CD14-positive monocyte (primary cell): ENCODE measurements at regions not wholly inside any gene's neighbourhood (a gene's known extent, or its start where the extent isn't known, plus 50 kb on each side); places are given as distances from the start of the nearest gene placed in this dataset.

Experiments used
- DNase-seq, 3 donors: peaks; one replicate each; pipeline ENCODE4 v3.0.0-alpha.2; 2011 to 2022
- H2AFZ ChIP-seq: 2 replicates; pipeline ENCODE4 v1.6.0; 2012; ENCODE audit warnings: mild to moderate bottlenecking, low read depth, low read length, inconsistent platforms; ENCODE audit not compliant: insufficient read depth, poor library complexity, severe bottlenecking
- H3K27ac ChIP-seq, 2 donors: 1 replicate in 1 of 2; 2 replicates in 1 of 2; pipeline ENCODE4 v1.5.1; 2012 to 2013; ENCODE audit warnings: low read length in 2 of 2, control low read depth in 1 of 2, inconsistent platforms in 1 of 2, low read depth in 1 of 2, mild to moderate bottlenecking in 1 of 2
- H3K27me3 ChIP-seq, 2 donors: one replicate each; pipeline versions ENCODE4 v1.6.0 to v1.6.1; 2011 to 2013; ENCODE audit warnings: low read length in 2 of 2; ENCODE audit not compliant: control insufficient read depth in 2 of 2, insufficient read depth in 2 of 2
- H3K36me3 ChIP-seq, 2 donors: replicated peaks in 1 of 2; 1 replicate in 1 of 2; 2 replicates in 1 of 2; pipeline versions ENCODE4 v1.5.1 to v1.6.1; 2012 to 2013; ENCODE audit warnings: low read length in 2 of 2, control low read depth in 1 of 2, inconsistent platforms in 1 of 2, mild to moderate bottlenecking in 1 of 2; ENCODE audit not compliant: insufficient read depth in 2 of 2, control insufficient read depth in 1 of 2
- H3K4me1 ChIP-seq, 2 donors: 1 replicate in 1 of 2; 2 replicates in 1 of 2; pipeline versions ENCODE4 v1.5.1 to v1.6.1; 2012 to 2013; ENCODE audit warnings: low read length in 2 of 2, control low read depth in 1 of 2, inconsistent platforms in 1 of 2, mild to moderate bottlenecking in 1 of 2, moderate library complexity in 1 of 2; ENCODE audit not compliant: insufficient read depth in 2 of 2, control insufficient read depth in 1 of 2
- H3K4me2 ChIP-seq: replicated peaks from 2 replicates; pipeline ENCODE3; 2012; ENCODE audit warnings: low read length, moderate library complexity, mild to moderate bottlenecking; ENCODE audit not compliant: poor library complexity, severe bottlenecking; ENCODE audit errors: extremely low read depth
- H3K4me3 ChIP-seq, 3 experiments: fragments of 200-600 bp in 1 of 3; sonication (generic) in 1 of 3; replicated peaks in 1 of 3; 1 replicate in 2 of 3; 2 replicates in 1 of 3; pipeline ENCODE4 v1.5.1; 2011 to 2013; ENCODE audit warnings: low read length in 3 of 3, mild to moderate bottlenecking in 3 of 3, control low read depth in 2 of 3, low read depth in 2 of 3, inconsistent platforms in 1 of 3, moderate library complexity in 1 of 3
- H3K79me2 ChIP-seq: 2 replicates; pipeline ENCODE4 v1.6.0; 2012; ENCODE audit warnings: mild to moderate bottlenecking, control low read depth, inconsistent platforms, low read length, moderate library complexity; ENCODE audit not compliant: insufficient read depth
- H3K9ac ChIP-seq: 2 replicates; pipeline ENCODE4 v1.6.0; 2017; ENCODE audit warnings: low read length, mild to moderate bottlenecking; ENCODE audit not compliant: insufficient read depth, poor library complexity, severe bottlenecking
- H3K9me3 ChIP-seq, 2 donors: replicated peaks in 1 of 2; 1 replicate in 1 of 2; 2 replicates in 1 of 2; pipeline versions ENCODE4 v1.5.1 to v1.6.1; 2012 to 2013; ENCODE audit warnings: low read length in 2 of 2, control low read depth in 1 of 2; ENCODE audit not compliant: control insufficient read depth in 1 of 2, insufficient read depth in 1 of 2
- H4K20me1 ChIP-seq: 2 replicates; pipeline ENCODE4 v1.6.0; 2012; ENCODE audit warnings: mild to moderate bottlenecking, low read length, control low read depth, moderate library complexity; ENCODE audit not compliant: insufficient read depth
- H3K27ac Mint-ChIP-seq, 7 donors: one replicate each; pipeline ENCODE4 v1.8.0; 2020; ENCODE audit warnings: mild to moderate bottlenecking in 7 of 7, mixed read lengths in 7 of 7, moderate library complexity in 6 of 7, inconsistent platforms in 2 of 7
- H3K27me3 Mint-ChIP-seq, 3 donors: one replicate each; pipeline ENCODE4 v1.8.0; 2021 to 2022; ENCODE audit warnings: low read depth in 3 of 3, mild to moderate bottlenecking in 3 of 3, mixed read lengths in 3 of 3, moderate library complexity in 3 of 3, inconsistent platforms in 1 of 3
- H3K36me3 Mint-ChIP-seq, 2 donors: one replicate each; pipeline ENCODE4 v1.8.0; 2020; ENCODE audit warnings: mixed read lengths in 2 of 2, inconsistent platforms in 1 of 2, mild to moderate bottlenecking in 1 of 2
- H3K4me1 Mint-ChIP-seq: one replicate; pipeline ENCODE4 v1.8.0; 2020; ENCODE audit warnings: mild to moderate bottlenecking, mixed read lengths
- H3K4me3 Mint-ChIP-seq, 2 donors: one replicate each; pipeline ENCODE4 v1.8.0; 2020; ENCODE audit warnings: mild to moderate bottlenecking in 2 of 2, mixed read lengths in 2 of 2, moderate library complexity in 1 of 2
- H3K9me3 Mint-ChIP-seq, 7 donors: one replicate each; pipeline ENCODE4 v1.8.0; 2020 to 2022; ENCODE audit warnings: mixed read lengths in 7 of 7, mild to moderate bottlenecking in 6 of 7, moderate library complexity in 6 of 7, inconsistent platforms in 2 of 7
- WGBS: methylation state at CpG from one replicate; pipeline ENCODE4 v1.1.5; 2013; ENCODE audit warnings: missing lambda C conversion rate; ENCODE audit not compliant: insufficient coverage; 5-methylcytosine and 5-hydroxymethylcytosine counted together
- intact Hi-C, 2 donors: fragments of 100-400 bp; cut with micrococcal nuclease; formaldehyde crosslinking; loops; one replicate each; pipeline versions ENCODE4 v1.15.0 to v1.15.1; 2023
- TF ChIP-seq, protein P1 (sequence below): fragments of 200-600 bp; IDR thresholded peaks from one replicate; pipeline ENCODE4 v1.8.0; 2022; ENCODE audit warnings: antibody characterized with exemption, mild to moderate bottlenecking

DNA sequence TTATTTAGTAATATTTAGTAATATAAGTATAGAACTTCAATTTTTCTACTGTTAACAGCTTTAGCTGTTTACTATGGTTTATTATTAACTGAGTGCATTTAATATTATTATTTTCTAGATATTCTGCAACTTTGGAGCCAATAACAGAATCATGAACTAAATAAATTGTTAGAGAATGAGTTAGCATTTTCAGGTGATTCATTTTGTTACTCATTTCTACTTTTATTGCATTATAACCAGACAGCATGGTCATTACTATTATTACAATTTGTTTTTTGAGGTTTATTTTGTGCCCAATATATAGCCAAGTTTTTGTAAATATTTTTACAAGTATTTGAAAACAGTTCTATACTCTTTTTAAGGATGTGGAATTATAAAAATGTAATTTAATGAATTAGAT lies 279.6 kb downstream of the SQOR start:
- H3K36me3 Mint-ChIP-seq: no peaks in the 10 kb centered on the region
- peaks cover 0 to 6% (median 3%) of the 10 kb centered on the region in 7 donors for H3K9me3 Mint-ChIP-seq
- DNase-seq: no peak
- H3K27me3 Mint-ChIP-seq: no peaks in the 10 kb centered on the region
- no peak overlapping the region for H3K4me3 Mint-ChIP-seq
- no peaks in the 10 kb centered on the region for H3K36me3 ChIP-seq
- H4K20me1 ChIP-seq: no peaks in the 10 kb centered on the region
- TF ChIP-seq, protein P1, sequence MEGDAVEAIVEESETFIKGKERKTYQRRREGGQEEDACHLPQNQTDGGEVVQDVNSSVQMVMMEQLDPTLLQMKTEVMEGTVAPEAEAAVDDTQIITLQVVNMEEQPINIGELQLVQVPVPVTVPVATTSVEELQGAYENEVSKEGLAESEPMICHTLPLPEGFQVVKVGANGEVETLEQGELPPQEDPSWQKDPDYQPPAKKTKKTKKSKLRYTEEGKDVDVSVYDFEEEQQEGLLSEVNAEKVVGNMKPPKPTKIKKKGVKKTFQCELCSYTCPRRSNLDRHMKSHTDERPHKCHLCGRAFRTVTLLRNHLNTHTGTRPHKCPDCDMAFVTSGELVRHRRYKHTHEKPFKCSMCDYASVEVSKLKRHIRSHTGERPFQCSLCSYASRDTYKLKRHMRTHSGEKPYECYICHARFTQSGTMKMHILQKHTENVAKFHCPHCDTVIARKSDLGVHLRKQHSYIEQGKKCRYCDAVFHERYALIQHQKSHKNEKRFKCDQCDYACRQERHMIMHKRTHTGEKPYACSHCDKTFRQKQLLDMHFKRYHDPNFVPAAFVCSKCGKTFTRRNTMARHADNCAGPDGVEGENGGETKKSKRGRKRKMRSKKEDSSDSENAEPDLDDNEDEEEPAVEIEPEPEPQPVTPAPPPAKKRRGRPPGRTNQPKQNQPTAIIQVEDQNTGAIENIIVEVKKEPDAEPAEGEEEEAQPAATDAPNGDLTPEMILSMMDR: no peak
- no peaks in the 10 kb centered on the region for H3K27me3 ChIP-seq
- no peaks in the 10 kb centered on the region for H3K4me1 ChIP-seq
- no peak overlapping the region for H2AFZ ChIP-seq
- H3K4me3 ChIP-seq: no peak overlapping the region
- no peaks in the 10 kb centered on the region for H3K4me1 Mint-ChIP-seq
- no peak overlapping the region for H3K9ac ChIP-seq
- no peak overlapping the region for H3K4me2 ChIP-seq
- no peak overlapping the region for H3K27ac ChIP-seq
- H3K27ac Mint-ChIP-seq: no peak overlapping the region
- peaks cover 0 to 12% of the 10 kb centered on the region in 2 donors for H3K9me3 ChIP-seq
- H3K79me2 ChIP-seq: no peaks in the 10 kb centered on the region
- intact Hi-C loops: no loop called here

DNA sequence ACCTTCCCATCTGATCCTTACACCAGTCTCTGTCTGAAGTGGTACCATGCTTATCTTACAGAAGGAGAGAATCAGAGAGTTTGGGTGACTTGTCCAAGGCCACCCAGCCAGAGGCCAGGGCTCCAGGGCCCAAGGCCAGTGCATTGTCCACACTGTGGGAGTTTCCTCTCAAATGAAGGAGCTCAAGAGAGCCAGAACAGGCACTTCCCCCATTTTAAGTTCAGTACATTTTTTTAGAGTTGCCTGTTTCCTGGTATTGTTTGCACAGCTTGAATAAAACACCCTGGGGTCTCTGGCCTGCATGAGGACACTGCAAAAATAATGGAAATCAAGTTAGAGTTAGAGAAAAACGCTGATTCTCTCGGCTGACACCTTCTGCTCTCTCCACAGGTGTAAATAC lies 284.0 kb downstream of the SQOR start:
- no peak overlapping the region for H3K4me3 Mint-ChIP-seq
- Histone ChIP-seq H2AFZ (no peak overlapping the region), H3K9ac (no peak overlapping the region), H3K79me2 (no peaks in the 10 kb centered on the region), H3K27ac (no peak overlapping the region), H3K4me1 (no peaks in the 10 kb centered on the region), H3K4me2 (no peak overlapping the region), H3K4me3 (no peak overlapping the region), H3K9me3 (peaks cover 0 to 15% of the 10 kb centered on the region in 2 donors), H4K20me1 (no peaks in the 10 kb centered on the region), H3K27me3 (no peaks in the 10 kb centered on the region), H3K36me3 (no peaks in the 10 kb centered on the region)
- TF ChIP-seq, protein P1: no peak
- no peak overlapping the region for H3K27ac Mint-ChIP-seq
- intact Hi-C loops: no loop called here
- no peak for DNase-seq
- peaks cover 5 to 19% (median 9%) of the 10 kb centered on the region in 7 donors for H3K9me3 Mint-ChIP-seq
- H3K4me1 Mint-ChIP-seq: no peaks in the 10 kb centered on the region
- H3K27me3 Mint-ChIP-seq: no peaks in the 10 kb centered on the region
- no peaks in the 10 kb centered on the region for H3K36me3 Mint-ChIP-seq
- WGBS: no CpG with 5 or more reads among the region's 2 CpGs
